ENCODE measurements at regions not wholly inside any gene's neighbourhood (a gene's known extent, or its start where the extent isn't known, plus 50 kb on each side); places are given as distances from the start of the nearest gene placed in this dataset.
"Not testable (repeated sequence)": the region's sequence is repeated elsewhere in the genome, so short reads cannot be mapped to it uniquely, and the experiment has no call there.

- no peak for DNase-seq
- WGBS = 72% methylated on average over 3 of the region's 3 CpGs
Observed at GRCh38 chr5:67897431-67897830, 318.1 kb upstream of the PIK3R1 start.

GRCh38 chr5:67896930-67897313 lies 318.6 kb upstream of the PIK3R1 start:
- peaks cover 10% of the 10 kb centered on the region for H3K9me3 ChIP-seq (ENCODE audit: control insufficient read depth, low read length)
- H3K18ac ChIP-seq (ENCODE audit: low read depth in 1 of 2, low read length in 2 of 2) = no peak overlapping the region
- H3K27me3 ChIP-seq (ENCODE audit: control insufficient read depth in 1 of 2, insufficient read depth in 1 of 2, low read length in 2 of 2) = no peaks in the 10 kb centered on the region

More at GRCh38 chr5:67897431-67897830, 318.1 kb upstream of the PIK3R1 start:
- H3K27me3 ChIP-seq (ENCODE audit: control insufficient read depth in 1 of 2, insufficient read depth in 1 of 2, low read length in 2 of 2) = no peaks in the 10 kb centered on the region
- no peak overlapping the region for H3K4me3 ChIP-seq (ENCODE audit: insufficient read depth in 1 of 2, low read depth in 1 of 2, low read length in 2 of 2)
- H2BK15ac ChIP-seq (ENCODE audit: low read depth, poor library complexity, severe bottlenecking) = no peak overlapping the region
- H4K8ac ChIP-seq (ENCODE audit: low read length) = no peak overlapping the region
- no peak overlapping the region for H3K18ac ChIP-seq (ENCODE audit: low read depth in 1 of 2, low read length in 2 of 2)
- H2AFZ ChIP-seq (ENCODE audit: low read depth, low read length) = no peak overlapping the region
- no peak overlapping the region for H3K27ac ChIP-seq (ENCODE audit: low read length, poor library complexity, severe bottlenecking)
- H3K36me3 ChIP-seq (ENCODE audit: control insufficient read depth in 1 of 2, insufficient read depth in 2 of 2, low read depth in 1 of 2, low read length in 2 of 2) = no peaks in the 10 kb centered on the region
- no peak overlapping the region for H2AK5ac ChIP-seq (ENCODE audit: low read length, severe bottlenecking)
- H3K23ac ChIP-seq (ENCODE audit: low read length in 2 of 2) = no peak overlapping the region
- H3K79me1 ChIP-seq (replicated peaks; ENCODE audit: low read length, poor library complexity, severe bottlenecking) = no peaks in the 10 kb centered on the region
- peaks cover 10% of the 10 kb centered on the region for H3K9me3 ChIP-seq (ENCODE audit: control insufficient read depth, low read length)
- no peak overlapping the region for H2BK120ac ChIP-seq (ENCODE audit: low read depth, low read length)
- H3K14ac ChIP-seq (ENCODE audit: low read length in 2 of 2) = no peak overlapping the region
- no peak overlapping the region for H2BK5ac ChIP-seq (ENCODE audit: low read depth, low read length, poor library complexity, severe bottlenecking)
- no peak overlapping the region for H3K4ac ChIP-seq (ENCODE audit: low read depth in 1 of 2, low read length in 2 of 2)
- no peak overlapping the region for H3K9ac ChIP-seq (ENCODE audit: low read length)
- no peak overlapping the region for H4K91ac ChIP-seq (ENCODE audit: low read length)
- H3K4me2 ChIP-seq (ENCODE audit: low read length, poor library complexity, severe bottlenecking) = no peak overlapping the region
- no peak overlapping the region for H2BK12ac ChIP-seq (ENCODE audit: low read length in 2 of 2)
- H3K4me1 ChIP-seq (ENCODE audit: control insufficient read depth, insufficient read depth, low read depth, low read length) = no peaks in the 10 kb centered on the region

DNA sequence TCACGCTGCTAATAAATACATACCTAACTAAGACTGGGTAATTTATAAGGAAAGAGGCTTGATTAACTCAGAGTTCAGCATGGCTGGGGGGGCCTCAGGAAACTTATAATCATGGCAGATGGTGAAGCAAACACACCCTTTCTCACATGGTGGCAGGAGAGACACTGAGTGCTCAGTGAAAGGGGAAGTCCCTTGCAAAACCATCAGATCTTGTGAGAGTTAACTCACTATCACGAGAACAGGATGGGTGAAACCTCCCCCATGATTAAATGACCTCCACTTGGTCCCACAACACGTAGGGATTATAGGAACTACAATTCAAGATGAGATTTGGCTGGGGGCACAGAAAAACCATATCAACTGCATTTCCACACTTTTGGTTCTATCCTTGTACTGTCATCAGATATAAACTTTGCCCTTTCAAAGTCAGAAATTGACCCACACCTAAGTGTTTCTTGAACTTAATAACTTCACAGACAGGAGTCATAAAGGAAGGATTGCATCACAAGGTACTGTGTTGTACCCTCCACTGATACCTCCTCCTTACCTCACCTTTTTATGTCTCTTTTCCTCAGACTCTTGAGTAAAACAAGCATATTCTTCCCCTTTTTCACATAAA lies 319.1 kb upstream of the PIK3R1 start:
- H2BK15ac ChIP-seq (ENCODE audit: low read depth, poor library complexity, severe bottlenecking) = no peak overlapping the region
- peaks cover 10% of the 10 kb centered on the region for H3K9me3 ChIP-seq (ENCODE audit: control insufficient read depth, low read length)
- no peak overlapping the region for H3K4ac ChIP-seq (ENCODE audit: low read depth in 1 of 2, low read length in 2 of 2)
- no peak overlapping the region for H3K18ac ChIP-seq (ENCODE audit: low read depth in 1 of 2, low read length in 2 of 2)
- H3K4me3 ChIP-seq (ENCODE audit: insufficient read depth in 1 of 2, low read depth in 1 of 2, low read length in 2 of 2) = no peak overlapping the region
- H3K36me3 ChIP-seq (ENCODE audit: control insufficient read depth in 1 of 2, insufficient read depth in 2 of 2, low read depth in 1 of 2, low read length in 2 of 2) = no peaks in the 10 kb centered on the region
- H4K91ac ChIP-seq (ENCODE audit: low read length) = no peak overlapping the region
- no peak overlapping the region for H3K14ac ChIP-seq (ENCODE audit: low read length in 2 of 2)
- no peak for DNase-seq
- no peaks in the 10 kb centered on the region for H3K79me1 ChIP-seq (replicated peaks; ENCODE audit: low read length, poor library complexity, severe bottlenecking)
- H2AK5ac ChIP-seq (ENCODE audit: low read length, severe bottlenecking) = no peak overlapping the region
- 60% methylated on average over 2 of the region's 3 CpGs for WGBS
- no peak overlapping the region for H2AFZ ChIP-seq (ENCODE audit: low read depth, low read length)
- no peak overlapping the region for H4K8ac ChIP-seq (ENCODE audit: low read length)
- no peak overlapping the region for H2BK12ac ChIP-seq (ENCODE audit: low read length in 2 of 2)
- H3K27me3 ChIP-seq (ENCODE audit: control insufficient read depth in 1 of 2, insufficient read depth in 1 of 2, low read length in 2 of 2) = no peaks in the 10 kb centered on the region
- H3K9ac ChIP-seq (ENCODE audit: low read length) = no peak overlapping the region
- H3K4me1 ChIP-seq (ENCODE audit: control insufficient read depth, insufficient read depth, low read depth, low read length) = no peaks in the 10 kb centered on the region
- H3K23ac ChIP-seq (ENCODE audit: low read length in 2 of 2) = no peak overlapping the region
- H3K4me2 ChIP-seq (ENCODE audit: low read length, poor library complexity, severe bottlenecking) = no peak overlapping the region
- H2BK5ac ChIP-seq (ENCODE audit: low read depth, low read length, poor library complexity, severe bottlenecking) = no peak overlapping the region
- H3K27ac ChIP-seq (ENCODE audit: low read length, poor library complexity, severe bottlenecking) = no peak overlapping the region
- no peak overlapping the region for H2BK120ac ChIP-seq (ENCODE audit: low read depth, low read length)

More at GRCh38 chr5:67896930-67897313, 318.6 kb upstream of the PIK3R1 start:
- H3K9ac ChIP-seq (ENCODE audit: low read length) = no peak overlapping the region
- no peak overlapping the region for H3K4ac ChIP-seq (ENCODE audit: low read depth in 1 of 2, low read length in 2 of 2)
- H4K91ac ChIP-seq (ENCODE audit: low read length) = no peak overlapping the region
- H3K79me1 ChIP-seq (replicated peaks; ENCODE audit: low read length, poor library complexity, severe bottlenecking) = no peaks in the 10 kb centered on the region
- H2AK5ac ChIP-seq (ENCODE audit: low read length, severe bottlenecking) = no peak overlapping the region
- H2BK120ac ChIP-seq (ENCODE audit: low read depth, low read length) = no peak overlapping the region
- WGBS = 75% methylated on average over 1 of the region's 2 CpGs
- no peak overlapping the region for H2BK15ac ChIP-seq (ENCODE audit: low read depth, poor library complexity, severe bottlenecking)
- no peak overlapping the region for H2BK12ac ChIP-seq (ENCODE audit: low read length in 2 of 2)
- H2BK5ac ChIP-seq (ENCODE audit: low read depth, low read length, poor library complexity, severe bottlenecking) = no peak overlapping the region
- H3K4me1 ChIP-seq (ENCODE audit: control insufficient read depth, insufficient read depth, low read depth, low read length) = no peaks in the 10 kb centered on the region
- no peak overlapping the region for H3K27ac ChIP-seq (ENCODE audit: low read length, poor library complexity, severe bottlenecking)
- no peak overlapping the region for H3K14ac ChIP-seq (ENCODE audit: low read length in 2 of 2)
- no peak overlapping the region for H2AFZ ChIP-seq (ENCODE audit: low read depth, low read length)
- no peak for DNase-seq
- H3K23ac ChIP-seq (ENCODE audit: low read length in 2 of 2) = no peak overlapping the region
- H3K4me3 ChIP-seq (ENCODE audit: insufficient read depth in 1 of 2, low read depth in 1 of 2, low read length in 2 of 2) = no peak overlapping the region
- H4K8ac ChIP-seq (ENCODE audit: low read length) = no peak overlapping the region
- H3K4me2 ChIP-seq (ENCODE audit: low read length, poor library complexity, severe bottlenecking) = no peak overlapping the region
- no peaks in the 10 kb centered on the region for H3K36me3 ChIP-seq (ENCODE audit: control insufficient read depth in 1 of 2, insufficient read depth in 2 of 2, low read depth in 1 of 2, low read length in 2 of 2)

GRCh38 chr5:67889870-67890269 lies 325.7 kb upstream of the PIK3R1 start:
- H2BK15ac ChIP-seq (ENCODE audit: low read depth, poor library complexity, severe bottlenecking); H3K9ac ChIP-seq (ENCODE audit: low read length); H2AFZ ChIP-seq (ENCODE audit: low read depth, low read length); H4K8ac ChIP-seq (ENCODE audit: low read length); H4K91ac ChIP-seq (ENCODE audit: low read length); H2BK5ac ChIP-seq (ENCODE audit: low read depth, low read length, poor library complexity, severe bottlenecking); H3K18ac ChIP-seq (ENCODE audit: low read depth in 1 of 2, low read length in 2 of 2); H2BK12ac ChIP-seq (ENCODE audit: low read length in 2 of 2); H3K4ac ChIP-seq (ENCODE audit: low read depth in 1 of 2, low read length in 2 of 2); H3K79me1 ChIP-seq (replicated peaks; ENCODE audit: low read length, poor library complexity, severe bottlenecking); H3K9me3 ChIP-seq (ENCODE audit: control insufficient read depth, low read length); H2BK120ac ChIP-seq (ENCODE audit: low read depth, low read length); DNase-seq; H3K4me2 ChIP-seq (ENCODE audit: low read length, poor library complexity, severe bottlenecking); H2AK5ac ChIP-seq (ENCODE audit: low read length, severe bottlenecking); H3K27ac ChIP-seq (ENCODE audit: low read length, poor library complexity, severe bottlenecking); H3K4me1 ChIP-seq (ENCODE audit: control insufficient read depth, insufficient read depth, low read depth, low read length); H3K4me3 ChIP-seq (ENCODE audit: insufficient read depth in 1 of 2, low read depth in 1 of 2, low read length in 2 of 2); H3K14ac ChIP-seq (ENCODE audit: low read length in 2 of 2); H3K27me3 ChIP-seq (ENCODE audit: control insufficient read depth in 1 of 2, insufficient read depth in 1 of 2, low read length in 2 of 2); H3K36me3 ChIP-seq (ENCODE audit: control insufficient read depth in 1 of 2, insufficient read depth in 2 of 2, low read depth in 1 of 2, low read length in 2 of 2); H3K23ac ChIP-seq (ENCODE audit: low read length in 2 of 2): not testable (repeated sequence)
- 93% methylated on average over 13 of the region's 15 CpGs for WGBS
